ENCODE measurements at regions not wholly inside any gene's neighbourhood (a gene's known extent, or its start where the extent isn't known, plus 50 kb on each side); places are given as distances from the start of the nearest gene placed in this dataset.

GRCh38 chr1:98267423-98267822 is 346.6 kb upstream of the DPYD start:
- TF ChIP-seq, protein P1, sequence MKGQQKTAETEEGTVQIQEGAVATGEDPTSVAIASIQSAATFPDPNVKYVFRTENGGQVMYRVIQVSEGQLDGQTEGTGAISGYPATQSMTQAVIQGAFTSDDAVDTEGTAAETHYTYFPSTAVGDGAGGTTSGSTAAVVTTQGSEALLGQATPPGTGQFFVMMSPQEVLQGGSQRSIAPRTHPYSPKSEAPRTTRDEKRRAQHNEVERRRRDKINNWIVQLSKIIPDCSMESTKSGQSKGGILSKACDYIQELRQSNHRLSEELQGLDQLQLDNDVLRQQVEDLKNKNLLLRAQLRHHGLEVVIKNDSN (IDR thresholded peaks at IDR 0.05) = no peak
- no peak for TF ChIP-seq EP300 (IDR thresholded peaks at IDR 0.05; ENCODE audit: borderline replicate concordance)
- no peak for TF ChIP-seq MAX (IDR thresholded peaks at IDR 0.05)
- TF ChIP-seq NFIC (IDR thresholded peaks at IDR 0.05) = no peak
- TF ChIP-seq RAD21 (IDR thresholded peaks at IDR 0.05; ENCODE audit: low read depth) = no peak

Measured in Ishikawa (cell line).